GM18873 (cell line): ENCODE measurements at regions not wholly inside any gene's neighbourhood (a gene's known extent, or its start where the extent isn't known, plus 50 kb on each side); places are given as distances from the start of the nearest gene placed in this dataset.

Source experiments
- ATAC-seq: cut with Tn5 transposase; IDR thresholded peaks from one replicate; pipeline ENCODE4 v1.9.1; 2021; ENCODE audit warnings: mild to moderate bottlenecking, moderate library complexity, moderate number of reproducible peaks; ENCODE audit not compliant: unreplicated experiment, low FRiP score

- ATAC-seq = no peak
These were observed 390.3 kb upstream of the DMAC1 start for GRCh38 chr9:8189881-8190280.

- no peak for ATAC-seq
These were observed 389.3 kb upstream of the DMAC1 start for GRCh38 chr9:8188723-8189407.

GRCh38 chr9:8186560-8186959 lies 387.0 kb upstream of the DMAC1 start:
- ATAC-seq = no peak

GRCh38 chr9:8183618-8184017 lies 384.0 kb upstream of the DMAC1 start:
- ATAC-seq = no peak

- ATAC-seq = no peak
These were observed 379.9 kb upstream of the DMAC1 start for GRCh38 chr9:8179381-8180053.

- ATAC-seq = no peak
These were observed 372.4 kb upstream of the DMAC1 start for GRCh38 chr9:8172000-8172399.

GRCh38 chr9:8168916-8169438 lies 369.4 kb upstream of the DMAC1 start:
- ATAC-seq = no peak

- no peak for ATAC-seq
These were observed 361.2 kb upstream of the DMAC1 start for GRCh38 chr9:8160787-8161186.

GRCh38 chr9:8158574-8158973 lies 359.0 kb upstream of the DMAC1 start:
- ATAC-seq = no peak

GRCh38 chr9:8157683-8158324 lies 358.2 kb upstream of the DMAC1 start:
- ATAC-seq = no peak

- no peak for ATAC-seq
These were observed 356.8 kb upstream of the DMAC1 start for GRCh38 chr9:8156346-8156745.

GRCh38 chr9:8155706-8156105 lies 356.1 kb upstream of the DMAC1 start:
- ATAC-seq = no peak

- no peak for ATAC-seq
These were observed 344.1 kb upstream of the DMAC1 start for GRCh38 chr9:8143677-8144076.

- ATAC-seq = no peak
These were observed 341.0 kb upstream of the DMAC1 start for GRCh38 chr9:8140557-8140956.

GRCh38 chr9:8139756-8140155 lies 340.2 kb upstream of the DMAC1 start:
- ATAC-seq = no peak

- peak; percentile 84 for ATAC-seq
These were observed 336.9 kb upstream of the DMAC1 start for GRCh38 chr9:8136477-8136876.

- no peak for ATAC-seq
These were observed 335.1 kb upstream of the DMAC1 start for GRCh38 chr9:8134635-8135034.

GRCh38 chr9:8133606-8134005 lies 334.0 kb upstream of the DMAC1 start:
- ATAC-seq = no peak

- no peak for ATAC-seq
These were observed 316.0 kb upstream of the DMAC1 start for GRCh38 chr9:8115570-8115969.

- ATAC-seq = no peak
These were observed 315.2 kb upstream of the DMAC1 start for GRCh38 chr9:8114826-8115225.

GRCh38 chr9:8106362-8106761 lies 306.8 kb upstream of the DMAC1 start:
- no peak for ATAC-seq

- no peak for ATAC-seq
These were observed 302.0 kb upstream of the DMAC1 start for GRCh38 chr9:8101607-8102006.
